NB4 (cell line): ENCODE measurements at regions not wholly inside any gene's neighbourhood (a gene's known extent, or its start where the extent isn't known, plus 50 kb on each side); places are given as distances from the start of the nearest gene placed in this dataset.

Source experiments
- CTCF ChIP-seq: IDR thresholded peaks from one replicate; pipeline ENCODE4 v1.5.1; 2012; ENCODE audit warnings: low read depth, low read length
- MAX ChIP-seq: IDR thresholded peaks from 2 replicates; pipeline ENCODE4 v1.6.1; 2011; ENCODE audit warnings: low read depth, low read length
- POLR2A ChIP-seq: IDR thresholded peaks from 2 replicates; pipeline ENCODE4 v1.6.1; 2011; ENCODE audit warnings: mild to moderate bottlenecking; ENCODE audit not compliant: insufficient read length; ENCODE audit errors: extremely low read depth

- TF ChIP-seq CTCF = no peak
- TF ChIP-seq POLR2A = no peak
- TF ChIP-seq MAX = no peak
Measured at GRCh38 chr2:2788076-2788475, 457.0 kb upstream of the MYT1L start.
